SK-N-SH (cell line): ENCODE measurements at regions not wholly inside any gene's neighbourhood (a gene's known extent, or its start where the extent isn't known, plus 50 kb on each side); places are given as distances from the start of the nearest gene placed in this dataset.

Source experiments
- CTCF ChIP-seq: fragments of 200-600 bp; sonication (generic); IDR thresholded peaks from 2 replicates; pipeline ENCODE4 v1.6.1; 2017; ENCODE audit warnings: antibody characterized with exemption, mild to moderate bottlenecking, moderate library complexity
- ELF1 ChIP-seq: IDR thresholded peaks from 2 replicates; pipeline ENCODE4 v1.4.0; 2012
- EZH2phosphoT487 ChIP-seq: fragments of 200-600 bp; sonication (generic); IDR thresholded peaks from 2 replicates; pipeline ENCODE4 v1.6.1; 2017; ENCODE audit warnings: low read depth, mixed run types, mild to moderate bottlenecking, antibody characterized with exemption, moderate library complexity, borderline replicate concordance
- GABPA ChIP-seq: IDR thresholded peaks from 2 replicates; pipeline ENCODE4 v1.4.0; 2012; ENCODE audit warnings: low read depth, mild to moderate bottlenecking
- JUND ChIP-seq: IDR thresholded peaks from 2 replicates; pipeline ENCODE4 v1.4.0; 2012
- NRF1 ChIP-seq: IDR thresholded peaks from 2 replicates; pipeline ENCODE4 v1.6.1; 2012; ENCODE audit warnings: low read depth, mild to moderate bottlenecking, low read length
- POLR2AphosphoS5 ChIP-seq: IDR thresholded peaks from 2 replicates; pipeline ENCODE4 v1.6.1; 2012; ENCODE audit warnings: low read depth, low read length
- RAD21 ChIP-seq: IDR thresholded peaks from 2 replicates; pipeline ENCODE4 v1.6.1; 2012; ENCODE audit warnings: mild to moderate bottlenecking, low read length
- RFX5 ChIP-seq: IDR thresholded peaks from 2 replicates; pipeline ENCODE4 v1.6.1; 2012; ENCODE audit warnings: mild to moderate bottlenecking, improper control_type of control experiment, low read length
- TAF1 ChIP-seq: IDR thresholded peaks from 2 replicates; pipeline ENCODE4 v1.6.1; 2012; ENCODE audit warnings: low read depth, mild to moderate bottlenecking, low read length, moderate library complexity, borderline replicate concordance
- TCF12 ChIP-seq: IDR thresholded peaks from 2 replicates; pipeline ENCODE4 v1.4.0; 2012
- USF2 ChIP-seq: fragments of 150-350 bp; IDR thresholded peaks from 2 replicates; pipeline ENCODE4 v1.6.1; 2017; ENCODE audit warnings: antibody characterized with exemption, low read length, low read depth, borderline replicate concordance

GRCh38 chr9:91491624-91492023, 68.0 kb upstream of the NFIL3 start:
- TF ChIP-seq TCF12 (no peak), CTCF (no peak), NRF1 (no peak), POLR2AphosphoS5 (no peak), GABPA (no peak), RFX5 (no peak), JUND (no peak), USF2 (no peak), EZH2phosphoT487 (no peak), ELF1 (no peak), RAD21 (no peak), TAF1 (no peak)
